Adrenal gland (tissue), 5 donors: ENCODE measurements at regions not wholly inside any gene's neighbourhood (a gene's known extent, or its start where the extent isn't known, plus 50 kb on each side); places are given as distances from the start of the nearest gene placed in this dataset.

Source experiments
- POLR2A ChIP-seq, 2 donors: fragments of 450-650 bp; IDR thresholded peaks; one replicate each; pipeline ENCODE4 v1.6.1; 2017; ENCODE audit warnings: antibody characterized with exemption in 2 of 2, mild to moderate bottlenecking in 2 of 2, moderate library complexity in 1 of 2
- TF ChIP-seq, protein P1 (sequence below), 6 experiments: fragments of 450-650 bp in 4 of 6; fragments of 200-600 bp in 2 of 6; sonication (generic) in 1 of 6; IDR thresholded peaks; 1 replicate in 5 of 6; 2 replicates in 1 of 6; pipeline versions ENCODE4 v1.5.1 to v1.8.0; 2016 to 2021; ENCODE audit warnings: antibody characterized with exemption in 6 of 6, mild to moderate bottlenecking in 2 of 6, moderate library complexity in 1 of 6
- donor health status: DM: no; HTN: no; CAD: no.

DNA sequence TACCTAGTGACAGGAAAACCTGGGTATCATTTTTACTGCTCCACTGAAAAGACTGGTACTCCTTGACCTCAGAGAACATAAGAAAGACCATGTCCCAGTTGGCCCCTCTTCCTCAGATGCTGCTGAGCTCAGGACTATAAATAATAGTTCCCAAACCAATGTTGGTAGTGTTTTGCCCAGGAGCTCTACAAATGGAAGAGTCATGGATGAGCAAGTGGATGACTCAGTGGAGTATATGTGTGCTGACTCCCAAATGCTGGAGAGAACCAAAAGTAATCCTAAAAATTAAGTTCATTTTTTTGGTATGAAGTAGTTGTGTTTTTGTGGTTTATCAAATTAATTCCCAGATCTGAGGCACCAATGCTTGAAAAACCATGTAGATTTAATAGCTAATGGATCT, 482.0 kb downstream of the KCNA4 start:
- TF ChIP-seq, protein P1, sequence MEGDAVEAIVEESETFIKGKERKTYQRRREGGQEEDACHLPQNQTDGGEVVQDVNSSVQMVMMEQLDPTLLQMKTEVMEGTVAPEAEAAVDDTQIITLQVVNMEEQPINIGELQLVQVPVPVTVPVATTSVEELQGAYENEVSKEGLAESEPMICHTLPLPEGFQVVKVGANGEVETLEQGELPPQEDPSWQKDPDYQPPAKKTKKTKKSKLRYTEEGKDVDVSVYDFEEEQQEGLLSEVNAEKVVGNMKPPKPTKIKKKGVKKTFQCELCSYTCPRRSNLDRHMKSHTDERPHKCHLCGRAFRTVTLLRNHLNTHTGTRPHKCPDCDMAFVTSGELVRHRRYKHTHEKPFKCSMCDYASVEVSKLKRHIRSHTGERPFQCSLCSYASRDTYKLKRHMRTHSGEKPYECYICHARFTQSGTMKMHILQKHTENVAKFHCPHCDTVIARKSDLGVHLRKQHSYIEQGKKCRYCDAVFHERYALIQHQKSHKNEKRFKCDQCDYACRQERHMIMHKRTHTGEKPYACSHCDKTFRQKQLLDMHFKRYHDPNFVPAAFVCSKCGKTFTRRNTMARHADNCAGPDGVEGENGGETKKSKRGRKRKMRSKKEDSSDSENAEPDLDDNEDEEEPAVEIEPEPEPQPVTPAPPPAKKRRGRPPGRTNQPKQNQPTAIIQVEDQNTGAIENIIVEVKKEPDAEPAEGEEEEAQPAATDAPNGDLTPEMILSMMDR (IDR thresholded peaks at IDR 0.05) = no peak
- no peak for TF ChIP-seq POLR2A (IDR thresholded peaks at IDR 0.05)
